Osteocyte (in vitro differentiated cells): ENCODE measurements at regions not wholly inside any gene's neighbourhood (a gene's known extent, or its start where the extent isn't known, plus 50 kb on each side); places are given as distances from the start of the nearest gene placed in this dataset.

Source experiments
- DNase-seq: peaks from one replicate; pipeline ENCODE4 v3.0.0; 2021; ENCODE audit warnings: mixed read lengths; ENCODE audit not compliant: unreplicated experiment; ENCODE audit errors: extremely low spot score
- H3K27ac Mint-ChIP-seq: one replicate; pipeline ENCODE4 v1.8.0; 2021; ENCODE audit warnings: mild to moderate bottlenecking, mixed read lengths; ENCODE audit not compliant: unreplicated experiment
- H3K27me3 Mint-ChIP-seq: one replicate; pipeline ENCODE4 v1.8.0; 2021; ENCODE audit warnings: mixed read lengths; ENCODE audit not compliant: unreplicated experiment
- H3K36me3 Mint-ChIP-seq: one replicate; pipeline ENCODE4 v1.8.0; 2021; ENCODE audit warnings: mixed read lengths; ENCODE audit not compliant: unreplicated experiment
- H3K4me1 Mint-ChIP-seq: one replicate; pipeline ENCODE4 v1.8.0; 2021; ENCODE audit warnings: mixed read lengths; ENCODE audit not compliant: unreplicated experiment
- H3K4me3 Mint-ChIP-seq: one replicate; pipeline ENCODE4 v1.8.0; 2021; ENCODE audit warnings: mild to moderate bottlenecking, moderate library complexity, mixed read lengths; ENCODE audit not compliant: unreplicated experiment
- H3K9me3 Mint-ChIP-seq: one replicate; pipeline ENCODE4 v1.8.0; 2021; ENCODE audit warnings: mixed read lengths; ENCODE audit not compliant: unreplicated experiment
- CTCF ChIP-seq: fragments of 200-600 bp; sonication (generic); IDR thresholded peaks from 2 replicates; pipeline ENCODE4 v1.5.0; 2021; ENCODE audit warnings: antibody characterized with exemption, mild to moderate bottlenecking, moderate library complexity

- Mint-ChIP-seq H3K36me3 (peaks cover 2% of the 10 kb centered on the region), H3K27me3 (no peaks in the 10 kb centered on the region), H3K4me1 (peaks cover 31% of the 10 kb centered on the region), H3K4me3 (no peak overlapping the region), H3K9me3 (no peaks in the 10 kb centered on the region), H3K27ac (no peak overlapping the region)
- TF ChIP-seq CTCF: no peak
- no peak for DNase-seq
Measured at GRCh38 chr15:95323796-95324195, 1006.7 kb upstream of the NR2F2 start.

GRCh38 chr15:95324656-95325055 is 1005.8 kb upstream of the NR2F2 start:
- peak overlapping the region; percentile 52 for H3K27ac Mint-ChIP-seq
- peaks cover 31% of the 10 kb centered on the region for H3K4me1 Mint-ChIP-seq
- no peak overlapping the region for H3K4me3 Mint-ChIP-seq
- no peaks in the 10 kb centered on the region for H3K27me3 Mint-ChIP-seq
- no peaks in the 10 kb centered on the region for H3K9me3 Mint-ChIP-seq
- no peak for TF ChIP-seq CTCF
- no peak for DNase-seq
- peaks cover 2% of the 10 kb centered on the region for H3K36me3 Mint-ChIP-seq

GRCh38 chr15:95325763-95326404 is 1004.6 kb upstream of the NR2F2 start:
- Mint-ChIP-seq H3K36me3 (no peaks in the 10 kb centered on the region), H3K27ac (peak overlapping the region; percentile 84), H3K9me3 (no peaks in the 10 kb centered on the region), H3K27me3 (no peaks in the 10 kb centered on the region), H3K4me3 (peak overlapping the region; percentile 67), H3K4me1 (peaks cover 31% of the 10 kb centered on the region)
- DNase-seq: no peak
- no peak for TF ChIP-seq CTCF

- TF ChIP-seq CTCF: no peak
Measured at GRCh38 chr15:95326431-95327182, 1003.9 kb upstream of the NR2F2 start.

GRCh38 chr15:95327183-95327525 is 1003.3 kb upstream of the NR2F2 start:
- no peaks in the 10 kb centered on the region for H3K36me3 Mint-ChIP-seq

More at GRCh38 chr15:95326431-95327182, 1003.9 kb upstream of the NR2F2 start:
- Mint-ChIP-seq H3K27me3 (no peaks in the 10 kb centered on the region), H3K4me3 (peak overlapping the region; percentile 74), H3K27ac (peak overlapping the region; percentile 85), H3K36me3 (no peaks in the 10 kb centered on the region), H3K4me1 (peaks cover 31% of the 10 kb centered on the region), H3K9me3 (no peaks in the 10 kb centered on the region)
- DNase-seq: no peak

More at GRCh38 chr15:95327183-95327525, 1003.3 kb upstream of the NR2F2 start:
- no peak for DNase-seq
- peaks cover 31% of the 10 kb centered on the region for H3K4me1 Mint-ChIP-seq
- no peaks in the 10 kb centered on the region for H3K27me3 Mint-ChIP-seq
- H3K27ac Mint-ChIP-seq: peak overlapping the region; percentile 85
- no peak for TF ChIP-seq CTCF
- no peaks in the 10 kb centered on the region for H3K9me3 Mint-ChIP-seq
- H3K4me3 Mint-ChIP-seq: peak overlapping the region; percentile 74
